SK-MEL-5 (cell line): ENCODE measurements at regions not wholly inside any gene's neighbourhood (a gene's known extent, or its start where the extent isn't known, plus 50 kb on each side); places are given as distances from the start of the nearest gene placed in this dataset.
A peak's percentile ranks its signal among the peaks of the same experiment; 100 is the strongest.

Experiments
- DNase-seq: peaks from one replicate; pipeline ENCODE4 v3.0.0-alpha.2; 2016; ENCODE audit warnings: low read depth, low spot score
- in situ Hi-C: cut with HindIII; loops from 2 replicates; pipeline ENCODE4 v1.10.0; 2016; ENCODE audit warnings: low sequenced_read_pairs, high pct_unique_total_duplicates, low pct_unique_long_range_greater_than_20kb

DNA sequence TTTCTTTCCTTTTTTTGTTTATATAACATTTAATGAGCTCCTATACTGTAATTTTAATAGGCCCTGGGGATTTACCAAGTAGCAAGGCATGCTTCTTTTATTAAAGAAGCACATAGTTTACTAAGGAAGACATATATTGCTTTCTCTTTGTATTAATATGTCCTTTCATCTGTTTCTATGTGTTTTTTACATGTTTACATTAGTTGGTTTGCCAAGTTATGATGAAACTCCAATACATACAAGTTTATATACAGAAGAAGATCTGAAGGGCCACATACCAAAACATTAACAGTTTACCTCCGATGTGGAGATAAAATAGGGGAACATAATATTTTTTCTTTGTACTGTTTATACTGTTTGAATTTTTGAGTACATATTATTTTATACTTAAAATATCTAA is 100.9 kb downstream of the LACC1 start:
- no peak for DNase-seq
- in situ Hi-C loops: no loop called here

DNA sequence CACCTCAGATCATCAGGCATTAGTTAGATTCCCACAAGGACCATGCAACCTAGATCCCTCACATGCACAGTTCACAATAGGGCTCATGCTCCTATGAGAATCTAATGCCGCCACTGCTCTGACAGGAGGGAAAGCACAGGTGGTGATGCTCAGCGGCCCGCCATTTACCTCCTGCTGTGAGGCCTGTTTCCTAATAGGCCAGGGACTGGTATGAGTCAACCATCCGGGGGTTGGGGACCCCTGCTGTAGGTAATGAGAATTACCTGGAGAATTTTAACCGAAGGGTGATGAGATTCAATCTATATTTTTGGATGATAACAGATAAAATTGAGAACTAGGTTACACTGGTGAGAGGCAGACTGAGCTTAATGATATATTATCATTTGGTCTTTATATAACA is 101.4 kb downstream of the LACC1 start:
- no peak for DNase-seq
- in situ Hi-C loops: no loop called here

DNA sequence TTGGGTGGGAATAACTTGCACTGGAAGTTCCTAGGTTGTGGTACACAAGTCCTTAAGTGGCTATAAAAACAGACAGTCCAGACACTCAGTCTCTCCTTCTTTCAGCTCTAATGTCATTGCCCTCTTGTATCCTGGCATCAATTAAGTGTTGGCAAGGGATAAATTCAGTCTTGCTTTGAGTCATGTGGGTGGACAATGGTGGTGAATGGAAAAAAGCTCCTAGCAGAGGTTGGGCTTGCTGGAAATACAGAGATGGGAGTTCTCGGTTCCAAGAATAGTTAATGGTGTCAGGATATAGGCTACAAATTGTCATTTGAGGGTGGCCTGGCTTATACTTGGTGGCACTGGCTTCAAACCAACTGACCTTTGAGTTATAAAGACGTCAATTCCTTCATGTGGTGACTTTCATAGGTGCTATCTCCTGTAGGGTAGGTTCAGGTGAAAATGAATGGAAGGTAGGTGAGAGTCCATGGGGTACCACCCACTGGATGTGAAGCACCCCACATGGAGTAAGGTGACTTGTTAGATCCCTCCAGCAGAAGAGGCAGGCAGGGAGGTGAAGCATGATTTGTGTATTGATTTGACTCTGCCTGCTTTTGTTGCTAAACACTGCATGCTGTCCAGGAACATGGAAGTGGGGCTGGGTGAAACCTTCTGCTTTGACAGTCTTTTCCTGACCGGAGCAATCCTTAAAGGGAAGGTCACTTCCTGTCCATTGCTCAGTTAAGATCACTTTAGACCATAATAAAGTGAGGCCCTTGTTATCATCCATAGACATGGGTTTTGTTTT is 102.0 kb downstream of the LACC1 start:
- no peak for DNase-seq
- in situ Hi-C loops: no loop called here

GRCh38 chr13:43983373-43983772 is 103.7 kb downstream of the LACC1 start:
- in situ Hi-C loops: no loop called here
- DNase-seq: no peak

- no peak for DNase-seq
- in situ Hi-C loops: no loop called here
Measured at GRCh38 chr13:43984292-43984691, 104.6 kb downstream of the LACC1 start.

GRCh38 chr13:43985422-43986072 is 105.8 kb downstream of the LACC1 start:
- DNase-seq: no peak
- in situ Hi-C loops: no loop called here

DNA sequence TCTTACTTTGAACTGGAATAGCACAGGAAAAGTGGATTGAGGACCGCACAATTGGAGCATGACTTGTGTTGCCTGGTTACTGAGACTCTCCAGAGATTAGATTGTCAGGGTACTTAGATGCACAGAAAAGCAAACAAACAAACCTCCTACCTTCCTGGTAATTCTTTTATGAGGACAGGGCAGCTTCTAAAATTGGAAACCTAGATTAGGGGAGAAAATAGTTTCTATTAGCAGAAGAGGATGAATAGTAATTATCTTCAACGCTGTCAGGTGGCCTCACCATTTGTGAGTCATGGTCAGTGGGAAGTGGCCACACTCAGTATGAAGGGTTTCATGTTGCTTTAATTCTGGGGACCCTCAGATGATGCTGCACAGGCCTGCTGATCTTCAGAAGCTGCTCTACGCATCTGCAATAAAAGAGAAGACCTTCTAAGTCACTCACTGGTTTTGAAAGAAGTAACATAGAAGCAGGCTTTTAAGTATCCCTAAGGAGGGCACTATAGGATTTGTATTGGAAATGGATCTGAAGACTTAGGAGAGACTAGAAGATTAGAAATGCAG is 106.8 kb downstream of the LACC1 start:
- in situ Hi-C loops: no loop called here
- no peak for DNase-seq

DNA sequence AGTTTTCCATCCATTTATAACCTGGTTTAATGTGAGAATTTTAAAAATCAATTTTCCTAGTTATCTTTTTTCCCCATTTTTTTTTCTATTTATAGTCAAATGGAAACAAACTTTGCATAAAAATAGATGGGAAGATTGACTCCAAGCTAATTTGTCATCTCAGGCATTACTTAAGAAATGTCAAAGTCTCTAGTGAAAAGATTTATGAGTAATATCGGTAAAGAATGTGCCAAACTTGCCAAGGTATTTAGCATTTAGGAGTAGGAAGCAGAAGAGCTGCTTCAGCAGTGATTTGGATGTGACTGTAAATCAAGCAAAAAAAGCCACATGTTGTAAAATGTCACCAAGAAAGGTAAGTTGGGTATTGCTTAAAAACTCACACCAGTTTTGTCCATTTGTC is 108.6 kb downstream of the LACC1 start:
- in situ Hi-C loops: no loop called here
- DNase-seq: no peak

DNA sequence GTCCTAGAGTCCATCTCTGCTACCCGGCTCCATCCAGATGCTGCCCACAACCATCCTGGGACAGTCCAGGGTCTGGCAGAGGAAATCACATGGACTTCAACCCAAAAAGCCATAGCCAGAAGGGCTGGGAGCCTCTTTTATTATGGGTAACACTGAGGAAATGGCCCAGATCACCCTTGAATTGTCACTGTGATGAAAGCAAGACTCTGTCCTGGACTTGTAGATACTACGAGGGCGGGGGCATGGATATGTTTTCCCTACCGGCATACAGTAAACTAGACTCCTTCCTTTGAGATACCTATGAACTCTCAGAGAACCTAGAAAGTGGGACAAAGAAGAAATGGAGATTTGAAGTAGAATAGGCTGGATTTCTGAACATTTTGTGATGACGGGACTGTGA is 110.3 kb downstream of the LACC1 start:
- in situ Hi-C loops: no loop called here
- no peak for DNase-seq

GRCh38 chr13:43990829-43991228 is 111.1 kb downstream of the LACC1 start:
- in situ Hi-C loops: no loop called here
- DNase-seq: no peak

DNA sequence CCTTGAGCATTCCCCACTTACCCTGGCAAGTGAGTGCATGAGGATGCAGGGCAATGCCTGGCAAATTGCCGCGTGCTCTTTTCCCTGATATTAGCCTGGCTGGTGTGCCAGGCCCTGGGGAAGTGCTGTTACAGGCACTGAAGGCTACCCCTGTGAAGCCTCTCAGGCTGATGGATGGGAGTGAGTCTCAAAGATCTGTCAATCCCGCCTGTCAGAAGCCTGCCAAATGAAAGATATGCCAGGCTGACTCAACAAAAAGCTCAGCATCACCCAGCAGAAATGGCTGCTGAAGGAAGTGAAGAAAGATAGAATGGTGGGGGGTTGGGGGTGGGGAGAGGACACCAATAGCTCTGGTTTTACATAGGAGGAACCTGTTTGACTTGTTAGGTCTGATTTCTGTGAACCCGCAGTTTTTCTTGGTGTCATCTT is 112.1 kb downstream of the LACC1 start:
- in situ Hi-C loops: no loop called here

GRCh38 chr13:43992211-43992610 is 112.5 kb downstream of the LACC1 start:
- in situ Hi-C loops: no loop called here
- DNase-seq: no peak

More for the DNA sequence above, 112.1 kb downstream of the LACC1 start:
- DNase-seq: no peak

- no peak for DNase-seq
- in situ Hi-C loops: no loop called here
Measured at GRCh38 chr13:43994999-43995859, 115.5 kb downstream of the LACC1 start.

- no peak for DNase-seq
- in situ Hi-C loops: no loop called here
Measured at GRCh38 chr13:43996221-43996620, 116.5 kb downstream of the LACC1 start.

DNA sequence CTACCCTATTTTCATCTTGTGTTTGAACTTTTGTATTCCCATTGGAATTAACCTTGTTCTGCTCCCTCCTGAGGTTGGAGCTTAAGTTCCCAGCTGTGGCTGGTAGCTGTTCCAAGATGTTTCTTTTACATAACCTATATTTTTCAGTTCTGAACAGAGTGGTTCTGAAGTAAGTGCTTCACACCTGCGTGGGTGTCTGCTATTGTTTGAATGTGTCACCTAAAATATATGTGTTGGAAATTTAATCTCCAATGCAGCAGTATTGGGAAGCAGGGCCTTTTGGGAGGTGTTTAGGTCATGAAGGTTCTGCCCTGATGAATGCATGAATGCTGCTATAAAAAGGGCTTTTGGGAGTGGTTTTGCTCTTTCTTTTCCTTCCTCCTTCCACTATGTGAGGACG is 123.8 kb downstream of the LACC1 start:
- in situ Hi-C loops: no loop called here
- DNase-seq: no peak

GRCh38 chr13:44004878-44005277 is 125.2 kb downstream of the LACC1 start:
- DNase-seq: peak; percentile 13
- in situ Hi-C loops: no loop called here

DNA sequence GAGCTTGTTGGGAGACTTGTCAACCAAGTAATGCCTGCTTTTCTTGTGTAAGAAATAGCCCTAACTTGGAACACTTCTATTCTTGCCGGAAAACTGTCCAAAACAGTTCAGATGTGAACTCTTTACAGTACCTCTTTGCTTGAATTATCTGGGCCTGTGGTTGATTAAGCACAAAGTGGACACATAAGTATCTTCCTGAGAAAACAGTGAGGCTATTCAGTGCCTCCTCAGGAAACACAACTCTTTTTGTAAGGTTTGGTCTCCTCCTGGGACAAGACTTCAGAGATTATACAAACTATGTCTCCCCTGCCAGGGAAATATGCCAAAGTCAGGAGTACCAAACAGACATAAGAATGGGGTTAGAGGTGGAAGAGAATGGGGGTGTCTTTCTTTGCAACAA is 127.7 kb downstream of the LACC1 start:
- in situ Hi-C loops: no loop called here
- peak; percentile 71 for DNase-seq

DNA sequence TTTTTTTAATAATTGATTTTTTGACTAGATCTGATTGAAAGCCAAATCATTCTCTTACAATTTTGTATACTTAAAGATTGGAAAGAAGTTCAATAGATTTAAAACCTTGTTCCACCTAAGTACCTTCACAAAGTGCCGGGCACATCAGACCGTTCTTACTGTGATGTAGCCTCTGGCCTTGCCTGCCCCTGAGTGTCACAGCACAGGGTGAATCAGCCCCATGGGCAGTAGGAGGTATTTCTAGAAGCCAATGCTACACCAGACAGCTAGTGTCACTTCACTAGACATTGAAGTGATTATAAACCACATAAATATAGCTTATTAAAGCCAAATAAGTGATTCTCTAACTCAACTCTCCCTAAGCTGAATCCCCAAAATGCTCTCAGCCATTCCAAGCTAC is 131.3 kb downstream of the LACC1 start:
- no peak for DNase-seq
- in situ Hi-C loops: no loop called here
